ENCODE measurements at regions not wholly inside any gene's neighbourhood (a gene's known extent, or its start where the extent isn't known, plus 50 kb on each side); places are given as distances from the start of the nearest gene placed in this dataset.

DNA sequence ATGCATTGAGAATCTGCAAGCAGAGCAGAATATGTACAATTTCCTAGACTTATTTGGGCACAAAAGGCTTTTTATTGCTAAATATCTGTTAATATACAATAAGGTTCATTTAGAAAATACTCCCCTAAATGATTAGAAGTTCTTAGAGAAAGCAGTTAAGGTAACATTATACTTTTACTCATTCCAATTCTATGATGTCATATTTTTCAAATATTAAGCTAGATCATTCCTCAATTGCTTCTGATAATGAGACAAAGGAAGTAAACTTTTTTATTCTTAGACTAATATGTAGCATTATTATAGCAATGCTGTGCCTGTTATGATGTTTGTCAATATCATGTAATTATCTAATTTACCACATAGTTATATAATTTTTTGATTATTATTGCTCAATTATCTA lies 447.0 kb downstream of the SLC16A7 start:
- no peak for TF ChIP-seq POLR2A (IDR thresholded peaks at IDR 0.05)
- TF ChIP-seq CTCF (IDR thresholded peaks at IDR 0.05): no peak
